Parathyroid adenoma (tissue), 2 donors: ENCODE measurements at regions not wholly inside any gene's neighbourhood (a gene's known extent, or its start where the extent isn't known, plus 50 kb on each side); places are given as distances from the start of the nearest gene placed in this dataset.

Experiments
- H2AFZ ChIP-seq: fragments of 300-600 bp; sonication (generic); one replicate; pipeline ENCODE4 v1.7.0; 2017; ENCODE audit warnings: antibody characterized with exemption, mild to moderate bottlenecking
- H3K27ac ChIP-seq: fragments of 300-600 bp; sonication (generic); one replicate; pipeline ENCODE4 v1.7.0; 2017
- H3K27me3 ChIP-seq: fragments of 300-600 bp; sonication (generic); one replicate; pipeline ENCODE4 v1.7.0; 2017; ENCODE audit warnings: low read length; ENCODE audit not compliant: control insufficient read depth, insufficient read depth
- H3K36me3 ChIP-seq: fragments of 300-600 bp; sonication (generic); one replicate; pipeline ENCODE4 v1.7.0; 2017; ENCODE audit warnings: low read length; ENCODE audit not compliant: control insufficient read depth, insufficient read depth
- H3K4me1 ChIP-seq: fragments of 300-600 bp; sonication (generic); one replicate; pipeline ENCODE4 v1.7.0; 2017; ENCODE audit warnings: control low read depth
- H3K4me2 ChIP-seq: fragments of 300-600 bp; sonication (generic); one replicate; pipeline ENCODE4 v1.7.0; 2017; ENCODE audit warnings: low read length
- H3K4me3 ChIP-seq: fragments of 300-600 bp; sonication (generic); one replicate; pipeline ENCODE4 v1.7.0; 2017; ENCODE audit warnings: low read depth, low read length
- H3K79me2 ChIP-seq: fragments of 300-600 bp; sonication (generic); one replicate; pipeline ENCODE4 v1.7.0; 2017; ENCODE audit warnings: control low read depth
- H3K9ac ChIP-seq: fragments of 300-600 bp; sonication (generic); one replicate; pipeline ENCODE4 v1.7.0; 2017; ENCODE audit warnings: mild to moderate bottlenecking
- H3K9me3 ChIP-seq: fragments of 300-600 bp; sonication (generic); one replicate; pipeline ENCODE4 v1.7.0; 2017; ENCODE audit warnings: low read length; ENCODE audit not compliant: control insufficient read depth
- TF ChIP-seq, protein P1 (sequence below): fragments of 300-600 bp; sonication (generic); IDR thresholded peaks from one replicate; pipeline ENCODE4 v1.7.0; 2017; ENCODE audit warnings: antibody characterized with exemption, mild to moderate bottlenecking
- donor health status: primary hyperparathyroidism.

DNA sequence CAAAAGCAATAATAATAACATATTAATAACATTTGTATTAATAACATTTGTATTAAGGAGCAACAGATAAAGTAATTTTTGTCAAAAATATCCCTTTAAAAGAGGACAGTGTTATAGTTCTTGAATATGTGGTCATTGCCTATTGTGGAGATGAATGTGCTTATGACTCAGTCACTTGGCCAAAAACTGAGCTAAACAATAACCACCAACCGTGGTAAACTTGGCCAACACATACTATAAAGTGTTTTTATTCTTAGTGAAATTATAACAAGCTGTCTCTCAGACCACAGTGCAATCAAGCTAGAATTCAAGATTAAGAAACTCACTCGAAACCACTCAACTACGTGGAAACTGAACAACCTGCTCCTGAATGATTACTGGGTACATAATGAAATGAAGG lies 159.2 kb upstream of the PLPPR1 start:
- Histone ChIP-seq H3K27me3 (no peaks in the 10 kb centered on the region), H3K9me3 (no peaks in the 10 kb centered on the region), H2AFZ (no peak overlapping the region), H3K27ac (no peak overlapping the region), H3K4me2 (no peak overlapping the region), H3K79me2 (no peaks in the 10 kb centered on the region), H3K4me1 (no peaks in the 10 kb centered on the region), H3K36me3 (no peaks in the 10 kb centered on the region), H3K9ac (no peak overlapping the region), H3K4me3 (no peak overlapping the region)
- TF ChIP-seq, protein P1, sequence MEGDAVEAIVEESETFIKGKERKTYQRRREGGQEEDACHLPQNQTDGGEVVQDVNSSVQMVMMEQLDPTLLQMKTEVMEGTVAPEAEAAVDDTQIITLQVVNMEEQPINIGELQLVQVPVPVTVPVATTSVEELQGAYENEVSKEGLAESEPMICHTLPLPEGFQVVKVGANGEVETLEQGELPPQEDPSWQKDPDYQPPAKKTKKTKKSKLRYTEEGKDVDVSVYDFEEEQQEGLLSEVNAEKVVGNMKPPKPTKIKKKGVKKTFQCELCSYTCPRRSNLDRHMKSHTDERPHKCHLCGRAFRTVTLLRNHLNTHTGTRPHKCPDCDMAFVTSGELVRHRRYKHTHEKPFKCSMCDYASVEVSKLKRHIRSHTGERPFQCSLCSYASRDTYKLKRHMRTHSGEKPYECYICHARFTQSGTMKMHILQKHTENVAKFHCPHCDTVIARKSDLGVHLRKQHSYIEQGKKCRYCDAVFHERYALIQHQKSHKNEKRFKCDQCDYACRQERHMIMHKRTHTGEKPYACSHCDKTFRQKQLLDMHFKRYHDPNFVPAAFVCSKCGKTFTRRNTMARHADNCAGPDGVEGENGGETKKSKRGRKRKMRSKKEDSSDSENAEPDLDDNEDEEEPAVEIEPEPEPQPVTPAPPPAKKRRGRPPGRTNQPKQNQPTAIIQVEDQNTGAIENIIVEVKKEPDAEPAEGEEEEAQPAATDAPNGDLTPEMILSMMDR: no peak

DNA sequence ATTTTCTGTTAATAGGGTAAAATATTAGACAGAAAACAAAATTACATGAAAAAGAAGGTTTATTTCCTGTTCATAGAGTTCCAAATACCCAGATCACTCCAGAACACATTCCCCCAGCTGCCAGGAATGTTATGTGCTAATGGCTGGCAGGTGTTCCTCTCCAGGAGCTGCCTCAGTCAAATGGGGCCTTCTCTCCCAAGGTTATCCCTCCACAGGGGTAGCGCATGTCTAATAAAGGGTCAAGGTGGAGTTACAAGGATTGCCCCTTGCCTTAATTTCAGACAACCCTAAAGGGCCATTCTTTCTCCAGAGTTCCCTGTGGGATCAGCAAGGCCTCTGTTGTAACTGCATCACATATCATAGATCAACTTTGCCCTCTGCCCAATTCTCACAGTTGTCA lies 148.6 kb upstream of the PLPPR1 start:
- Histone ChIP-seq H2AFZ (no peak overlapping the region), H3K36me3 (no peaks in the 10 kb centered on the region), H3K4me3 (no peak overlapping the region), H3K4me2 (no peak overlapping the region), H3K79me2 (no peaks in the 10 kb centered on the region), H3K27ac (no peak overlapping the region), H3K9me3 (no peaks in the 10 kb centered on the region), H3K27me3 (no peaks in the 10 kb centered on the region), H3K9ac (no peak overlapping the region), H3K4me1 (no peaks in the 10 kb centered on the region)
- TF ChIP-seq, protein P1: no peak

DNA sequence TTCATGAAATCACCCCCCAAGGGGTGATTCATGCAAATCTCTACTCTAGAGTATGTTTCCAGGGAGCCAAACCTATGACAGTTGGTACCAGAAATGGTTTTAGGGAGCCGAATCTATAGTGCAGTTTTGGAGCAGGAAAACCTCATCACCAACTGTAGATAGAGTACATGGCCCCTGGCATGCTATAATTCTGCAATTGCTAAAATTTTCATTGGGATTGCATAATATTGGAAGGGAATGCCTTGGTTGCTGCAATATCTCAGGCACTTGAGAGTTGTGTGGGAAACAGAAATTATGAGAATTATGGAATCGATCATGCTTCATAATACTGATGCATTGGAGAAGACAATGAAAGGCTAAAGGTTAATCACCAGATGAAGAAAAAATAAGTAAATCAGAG lies 148.2 kb upstream of the PLPPR1 start:
- Histone ChIP-seq H3K4me3 (no peak overlapping the region), H3K79me2 (no peaks in the 10 kb centered on the region), H2AFZ (no peak overlapping the region), H3K27me3 (no peaks in the 10 kb centered on the region), H3K9ac (no peak overlapping the region), H3K9me3 (no peaks in the 10 kb centered on the region), H3K27ac (no peak overlapping the region), H3K4me1 (no peaks in the 10 kb centered on the region), H3K4me2 (no peak overlapping the region), H3K36me3 (no peaks in the 10 kb centered on the region)
- TF ChIP-seq, protein P1: no peak

DNA sequence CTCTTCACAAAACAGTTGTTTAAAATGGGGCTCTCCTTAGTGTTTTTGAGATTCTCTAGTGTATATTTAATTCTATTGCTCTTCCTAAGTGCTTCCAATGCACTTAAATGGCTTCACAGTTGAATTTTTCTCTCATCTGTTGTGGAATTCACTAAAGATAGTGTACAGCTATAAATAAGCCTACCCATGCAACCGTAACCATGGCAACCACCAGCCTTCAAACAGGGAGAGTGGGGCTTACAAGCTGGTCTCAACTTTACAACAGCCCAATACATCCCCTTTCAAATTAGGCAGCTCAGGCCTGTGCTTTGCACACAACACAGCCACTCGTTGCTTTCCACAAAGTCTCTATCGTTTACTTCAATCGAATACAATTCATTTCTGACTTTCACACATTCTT lies 144.0 kb upstream of the PLPPR1 start:
- TF ChIP-seq, protein P1: no peak

DNA sequence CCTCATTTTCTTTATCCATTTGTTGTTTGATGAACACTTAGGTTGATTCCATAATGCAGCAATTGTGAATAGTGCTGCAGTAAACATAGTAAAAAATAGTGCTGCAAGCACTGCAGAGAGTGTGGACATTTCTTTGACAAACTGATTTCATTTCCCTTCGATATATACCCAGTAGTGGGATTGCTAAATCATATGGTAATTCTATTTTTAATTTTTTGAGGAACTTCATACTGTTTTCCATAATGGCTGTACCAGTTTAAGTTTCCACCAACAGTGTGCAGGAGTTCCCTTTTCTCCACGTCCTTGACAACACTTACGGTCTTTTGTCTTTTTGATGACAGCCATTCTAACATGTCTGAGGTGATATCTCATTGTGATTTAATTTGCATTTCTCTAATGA lies 138.2 kb upstream of the PLPPR1 start:
- TF ChIP-seq, protein P1: no peak
- Histone ChIP-seq H3K4me3 (no peak overlapping the region), H3K79me2 (no peaks in the 10 kb centered on the region), H3K9ac (no peak overlapping the region), H3K27me3 (no peaks in the 10 kb centered on the region), H3K36me3 (no peaks in the 10 kb centered on the region), H3K4me1 (no peaks in the 10 kb centered on the region), H3K4me2 (no peak overlapping the region), H2AFZ (no peak overlapping the region), H3K9me3 (no peaks in the 10 kb centered on the region), H3K27ac (no peak overlapping the region)

More for the DNA sequence above, 144.0 kb upstream of the PLPPR1 start:
- Histone ChIP-seq H3K79me2 (no peaks in the 10 kb centered on the region), H3K27ac (no peak overlapping the region), H3K4me3 (no peak overlapping the region), H3K4me1 (no peaks in the 10 kb centered on the region), H3K9me3 (no peaks in the 10 kb centered on the region), H3K36me3 (no peaks in the 10 kb centered on the region), H3K9ac (no peak overlapping the region), H3K27me3 (no peaks in the 10 kb centered on the region), H2AFZ (no peak overlapping the region), H3K4me2 (no peak overlapping the region)
